ENCODE measurements at regions not wholly inside any gene's neighbourhood (a gene's known extent, or its start where the extent isn't known, plus 50 kb on each side); places are given as distances from the start of the nearest gene placed in this dataset.

DNA sequence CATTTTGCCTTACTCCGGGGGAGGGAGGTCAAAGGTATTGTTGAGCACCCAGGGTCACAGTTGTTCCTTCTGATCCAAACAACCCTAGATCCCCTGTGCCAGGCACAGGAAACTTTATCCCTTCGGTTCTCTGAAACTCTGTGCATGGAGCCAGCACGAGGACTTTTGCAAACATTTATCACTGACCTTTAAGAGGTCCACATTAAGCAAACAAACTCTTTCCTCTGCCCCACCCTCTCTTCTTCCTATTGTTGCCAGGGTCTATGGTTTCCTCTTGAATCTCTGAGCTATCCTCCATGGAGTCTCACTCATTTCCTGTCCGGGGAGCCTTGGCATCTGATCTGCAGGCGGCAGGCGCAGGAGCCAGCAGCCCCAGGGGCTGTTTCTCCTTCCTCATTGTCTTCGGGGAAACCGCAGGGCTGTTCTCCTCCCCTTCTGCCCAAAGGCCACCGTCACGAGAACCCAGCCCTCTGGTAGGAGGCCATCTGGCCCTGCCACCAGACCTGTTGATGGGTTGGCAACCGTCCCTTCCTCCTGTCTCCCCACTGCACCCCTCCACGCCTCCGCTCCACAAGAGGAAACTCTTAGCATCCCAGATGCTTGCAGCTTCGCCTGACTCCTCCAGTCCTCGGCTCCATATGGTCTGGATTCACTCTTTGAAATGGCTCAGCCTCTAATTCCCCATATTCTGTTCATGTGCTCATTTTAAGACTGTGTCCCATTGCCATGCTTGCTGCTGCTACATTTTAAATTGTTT is 327.3 kb upstream of the NRP1 start:
- H3K4me3 ChIP-seq (ENCODE audit: low read depth, low read length), result no peak overlapping the region
- peak; percentile 21 for DNase-seq (ENCODE audit: low read depth)
- TF ChIP-seq CTCF (IDR thresholded peaks at IDR 0.05; ENCODE audit: insufficient read depth, low read depth, low read length, missing control alignments), result no peak

- DNase-seq (ENCODE audit: low read depth), result no peak
- no peak for TF ChIP-seq CTCF (IDR thresholded peaks at IDR 0.05; ENCODE audit: insufficient read depth, low read depth, low read length, missing control alignments)
- no peak overlapping the region for H3K4me3 ChIP-seq (ENCODE audit: low read depth, low read length)
These were observed 325.9 kb upstream of the NRP1 start for GRCh38 chr10:33660329-33660728.

GRCh38 chr10:33657913-33658312 is 323.4 kb upstream of the NRP1 start:
- no peak overlapping the region for H3K4me3 ChIP-seq (ENCODE audit: low read depth, low read length)
- no peak for DNase-seq (ENCODE audit: low read depth)
- TF ChIP-seq CTCF (IDR thresholded peaks at IDR 0.05; ENCODE audit: insufficient read depth, low read depth, low read length, missing control alignments), result no peak

DNA sequence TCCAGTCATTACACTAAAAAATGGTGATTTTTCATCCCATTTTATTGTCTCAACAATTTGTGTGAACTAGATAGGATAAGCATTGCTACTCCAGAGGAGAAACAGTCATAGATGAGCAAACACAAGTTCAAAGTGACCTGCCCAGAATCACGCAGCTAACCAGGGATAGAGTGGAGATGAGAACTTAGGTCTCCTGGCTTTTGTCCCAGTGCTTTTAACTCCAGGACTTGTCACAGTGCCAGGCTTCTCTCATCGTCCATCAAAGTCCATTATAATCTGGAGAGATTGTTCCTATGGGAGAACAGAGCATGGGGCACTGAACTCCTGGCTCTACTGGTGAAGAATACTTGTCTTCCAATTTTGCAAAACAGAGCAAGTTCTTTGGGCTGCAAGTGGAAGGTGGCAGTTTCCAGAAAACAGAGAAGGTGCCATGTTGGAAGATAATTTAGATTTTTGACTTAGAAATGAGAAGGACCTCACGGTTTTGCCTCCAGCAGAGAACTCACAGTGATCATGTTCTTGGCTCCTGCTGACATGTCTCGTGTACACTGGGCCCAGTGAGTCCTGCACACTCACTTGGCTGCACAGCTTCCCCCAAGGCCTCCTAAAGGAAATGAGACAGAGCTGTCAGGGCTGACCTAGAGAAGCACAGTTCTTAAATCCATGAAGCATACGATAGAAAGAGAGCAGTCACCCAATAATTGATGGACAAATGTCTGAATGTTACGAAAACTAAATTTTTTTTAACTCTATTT is 322.9 kb upstream of the NRP1 start:
- no peak for TF ChIP-seq CTCF (IDR thresholded peaks at IDR 0.05; ENCODE audit: insufficient read depth, low read depth, low read length, missing control alignments)
- DNase-seq (ENCODE audit: low read depth), result no peak
- no peak overlapping the region for H3K4me3 ChIP-seq (ENCODE audit: low read depth, low read length)

- no peak for TF ChIP-seq CTCF (IDR thresholded peaks at IDR 0.05; ENCODE audit: insufficient read depth, low read depth, low read length, missing control alignments)
- no peak for DNase-seq (ENCODE audit: low read depth)
- no peak overlapping the region for H3K4me3 ChIP-seq (ENCODE audit: low read depth, low read length)
These were observed 321.5 kb upstream of the NRP1 start for GRCh38 chr10:33655921-33656320.

GRCh38 chr10:33655165-33655815 is 320.8 kb upstream of the NRP1 start:
- no peak overlapping the region for H3K4me3 ChIP-seq (ENCODE audit: low read depth, low read length)
- no peak for TF ChIP-seq CTCF (IDR thresholded peaks at IDR 0.05; ENCODE audit: insufficient read depth, low read depth, low read length, missing control alignments)
- DNase-seq (ENCODE audit: low read depth), result peak; percentile 45
